GM12865 (cell line): ENCODE measurements at regions not wholly inside any gene's neighbourhood (a gene's known extent, or its start where the extent isn't known, plus 50 kb on each side); places are given as distances from the start of the nearest gene placed in this dataset.

ENCODE experiments used
- DNase-seq: peaks from one replicate; pipeline ENCODE4 v3.0.0; 2010; ENCODE audit warnings: low read depth
- H3K4me3 ChIP-seq: 2 replicates; pipeline ENCODE4 v1.5.1; 2011; ENCODE audit warnings: mild to moderate bottlenecking, low read depth, low read length, control low read depth
- CTCF ChIP-seq: IDR thresholded peaks from 2 replicates; pipeline ENCODE4 v1.5.1; 2011; ENCODE audit warnings: low read length, control low read depth, low read depth, inconsistent platforms; ENCODE audit not compliant: insufficient read depth; ENCODE audit errors: missing control alignments

GRCh38 chr22:27156821-27157489, 499.6 kb downstream of the MIAT start:
- TF ChIP-seq CTCF, result no peak
- DNase-seq, result no peak
- H3K4me3 ChIP-seq, result no peak overlapping the region

GRCh38 chr22:27157666-27158370, 500.4 kb downstream of the MIAT start:
- no peak for TF ChIP-seq CTCF
- no peak for DNase-seq
- no peak overlapping the region for H3K4me3 ChIP-seq

GRCh38 chr22:27159016-27159415, 501.6 kb downstream of the MIAT start:
- no peak for DNase-seq
- no peak for TF ChIP-seq CTCF
- no peak overlapping the region for H3K4me3 ChIP-seq

- DNase-seq, result no peak
- H3K4me3 ChIP-seq, result no peak overlapping the region
- TF ChIP-seq CTCF, result no peak
Measured at GRCh38 chr22:27159716-27160295, 502.4 kb downstream of the MIAT start.

- TF ChIP-seq CTCF, result no peak
- DNase-seq, result no peak
Measured at GRCh38 chr22:27163162-27164137, 506.1 kb downstream of the MIAT start.

GRCh38 chr22:27164781-27165503, 507.6 kb downstream of the MIAT start:
- DNase-seq, result no peak
- H3K4me3 ChIP-seq, result no peak overlapping the region
- TF ChIP-seq CTCF, result no peak

More at GRCh38 chr22:27163162-27164137, 506.1 kb downstream of the MIAT start:
- no peak overlapping the region for H3K4me3 ChIP-seq
